ENCODE measurements at regions not wholly inside any gene's neighbourhood (a gene's known extent, or its start where the extent isn't known, plus 50 kb on each side); places are given as distances from the start of the nearest gene placed in this dataset.
"Not testable (repeated sequence)": the region's sequence is repeated elsewhere in the genome, so short reads cannot be mapped to it uniquely, and the experiment has no call there.

- H3K4me2 ChIP-seq (ENCODE audit: low read depth, low read length, poor library complexity, severe bottlenecking); H3K4me1 ChIP-seq (ENCODE audit: low read length); H3K9me2 ChIP-seq (replicated peaks; ENCODE audit: insufficient read depth, low read length); H3K27ac ChIP-seq (ENCODE audit: low read length); H3K9me3 ChIP-seq (ENCODE audit: low read length); H3K36me3 ChIP-seq (ENCODE audit: insufficient read depth, low read length); H4K20me1 ChIP-seq (ENCODE audit: insufficient read depth, low read depth, low read length); H3K9ac ChIP-seq (ENCODE audit: low read length); H2AFZ ChIP-seq (ENCODE audit: low read length); H3K4me3 ChIP-seq (ENCODE audit: low read length); H3K79me2 ChIP-seq (ENCODE audit: low read length); H3K27me3 ChIP-seq (ENCODE audit: low read length); DNase-seq: not testable (repeated sequence)
Measured at GRCh38 chr6:57948481-57948880, 631.1 kb downstream of the PRIM2 start.

DNA sequence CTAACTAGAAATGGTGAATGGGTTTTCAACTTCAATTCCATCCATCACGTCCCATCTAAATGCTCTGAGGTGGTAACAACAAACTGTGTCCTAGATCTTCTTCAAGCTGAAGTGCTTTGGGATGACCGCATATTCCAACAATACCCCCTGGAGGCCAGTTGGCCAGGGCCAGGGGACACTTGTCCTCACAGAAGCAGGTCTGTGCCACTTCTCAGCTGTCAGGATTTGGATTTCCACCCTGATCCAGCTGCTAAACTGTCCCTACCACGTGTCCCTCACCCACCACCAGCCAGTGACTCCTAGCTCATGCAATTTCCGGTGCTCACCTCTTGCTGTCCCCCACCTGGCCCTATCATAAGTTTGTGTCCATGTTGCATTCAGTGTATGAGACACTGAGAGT lies 633.0 kb downstream of the PRIM2 start:
- not testable (repeated sequence) for H3K79me2 ChIP-seq (ENCODE audit: low read length); H3K4me2 ChIP-seq (ENCODE audit: low read depth, low read length, poor library complexity, severe bottlenecking); H3K27me3 ChIP-seq (ENCODE audit: low read length); H3K27ac ChIP-seq (ENCODE audit: low read length); H2AFZ ChIP-seq (ENCODE audit: low read length); H3K4me1 ChIP-seq (ENCODE audit: low read length); H3K9me2 ChIP-seq (replicated peaks; ENCODE audit: insufficient read depth, low read length); H3K36me3 ChIP-seq (ENCODE audit: insufficient read depth, low read length); H3K4me3 ChIP-seq (ENCODE audit: low read length); DNase-seq; H3K9me3 ChIP-seq (ENCODE audit: low read length); H3K9ac ChIP-seq (ENCODE audit: low read length); H4K20me1 ChIP-seq (ENCODE audit: insufficient read depth, low read depth, low read length)

GRCh38 chr6:57966757-57967156 lies 649.3 kb downstream of the PRIM2 start:
- not testable (repeated sequence) for H3K79me2 ChIP-seq (ENCODE audit: low read length); H3K4me3 ChIP-seq (ENCODE audit: low read length); DNase-seq; H3K9me2 ChIP-seq (replicated peaks; ENCODE audit: insufficient read depth, low read length); H3K9ac ChIP-seq (ENCODE audit: low read length); H3K27me3 ChIP-seq (ENCODE audit: low read length); H3K4me1 ChIP-seq (ENCODE audit: low read length); H3K27ac ChIP-seq (ENCODE audit: low read length); H3K9me3 ChIP-seq (ENCODE audit: low read length); H4K20me1 ChIP-seq (ENCODE audit: insufficient read depth, low read depth, low read length); H2AFZ ChIP-seq (ENCODE audit: low read length); H3K36me3 ChIP-seq (ENCODE audit: insufficient read depth, low read length); H3K4me2 ChIP-seq (ENCODE audit: low read depth, low read length, poor library complexity, severe bottlenecking)

- not testable (repeated sequence) for DNase-seq; H3K27me3 ChIP-seq (ENCODE audit: low read length); H3K79me2 ChIP-seq (ENCODE audit: low read length); H3K36me3 ChIP-seq (ENCODE audit: insufficient read depth, low read length); H3K9me2 ChIP-seq (replicated peaks; ENCODE audit: insufficient read depth, low read length); H3K4me1 ChIP-seq (ENCODE audit: low read length); H3K27ac ChIP-seq (ENCODE audit: low read length); H4K20me1 ChIP-seq (ENCODE audit: insufficient read depth, low read depth, low read length); H3K4me3 ChIP-seq (ENCODE audit: low read length); H3K4me2 ChIP-seq (ENCODE audit: low read depth, low read length, poor library complexity, severe bottlenecking); H2AFZ ChIP-seq (ENCODE audit: low read length); H3K9ac ChIP-seq (ENCODE audit: low read length); H3K9me3 ChIP-seq (ENCODE audit: low read length)
Measured at GRCh38 chr6:57971956-57972355, 654.5 kb downstream of the PRIM2 start.

DNA sequence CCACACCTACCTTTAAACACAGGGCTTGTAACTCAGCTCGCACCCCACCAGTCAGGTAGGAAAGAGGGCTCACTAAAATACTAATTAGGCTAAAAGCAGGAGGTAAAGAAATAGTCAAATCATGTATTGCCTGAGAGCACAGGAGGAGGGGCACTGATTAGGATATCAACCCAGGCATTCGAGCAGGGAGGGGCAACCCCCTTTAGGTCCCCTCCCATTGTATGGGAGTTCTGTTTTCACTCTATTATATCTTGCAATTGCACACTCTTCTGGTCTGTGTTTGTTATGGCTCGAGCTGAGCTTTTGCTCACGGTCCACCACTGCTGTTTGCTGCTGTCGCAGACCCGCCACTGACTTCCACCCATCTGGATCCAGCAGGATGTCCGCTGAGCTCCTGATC lies 657.2 kb downstream of the PRIM2 start:
- H3K9me3 ChIP-seq (ENCODE audit: low read length), result no peaks in the 10 kb centered on the region
- no peaks in the 10 kb centered on the region for H3K4me1 ChIP-seq (ENCODE audit: low read length)
- H3K4me2 ChIP-seq (ENCODE audit: low read depth, low read length, poor library complexity, severe bottlenecking), result no peak overlapping the region
- no peaks in the 10 kb centered on the region for H3K9me2 ChIP-seq (replicated peaks; ENCODE audit: insufficient read depth, low read length)
- H4K20me1 ChIP-seq (ENCODE audit: insufficient read depth, low read depth, low read length), result no peaks in the 10 kb centered on the region
- no peaks in the 10 kb centered on the region for H3K36me3 ChIP-seq (ENCODE audit: insufficient read depth, low read length)
- no peak overlapping the region for H2AFZ ChIP-seq (ENCODE audit: low read length)
- H3K4me3 ChIP-seq (ENCODE audit: low read length), result no peak overlapping the region
- H3K27ac ChIP-seq (ENCODE audit: low read length), result no peak overlapping the region
- H3K27me3 ChIP-seq (ENCODE audit: low read length), result no peaks in the 10 kb centered on the region
- DNase-seq, result no peak
- H3K79me2 ChIP-seq (ENCODE audit: low read length), result no peaks in the 10 kb centered on the region
- no peak overlapping the region for H3K9ac ChIP-seq (ENCODE audit: low read length)

DNA sequence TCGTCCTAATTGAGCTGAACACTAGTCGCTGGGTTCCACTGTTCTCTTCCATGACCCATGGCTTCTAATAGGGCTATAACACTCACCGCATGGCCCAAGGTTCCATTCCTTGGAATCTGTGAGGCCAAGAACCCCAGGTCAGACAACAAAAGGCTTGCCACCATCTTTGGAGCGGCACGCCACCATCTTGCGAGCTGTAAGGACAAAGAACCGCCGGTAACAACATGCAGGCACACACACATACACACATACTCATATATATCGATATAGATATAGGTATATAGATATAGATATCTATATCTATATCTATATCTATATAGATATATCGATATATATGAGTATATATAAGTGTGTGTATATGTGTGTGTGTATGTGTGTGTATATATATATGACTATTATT lies 657.7 kb downstream of the PRIM2 start:
- not testable (repeated sequence) for H3K4me3 ChIP-seq (ENCODE audit: low read length); H4K20me1 ChIP-seq (ENCODE audit: insufficient read depth, low read depth, low read length); DNase-seq; H3K4me1 ChIP-seq (ENCODE audit: low read length); H3K27me3 ChIP-seq (ENCODE audit: low read length); H3K79me2 ChIP-seq (ENCODE audit: low read length); H3K9ac ChIP-seq (ENCODE audit: low read length); H3K9me2 ChIP-seq (replicated peaks; ENCODE audit: insufficient read depth, low read length); H3K27ac ChIP-seq (ENCODE audit: low read length); H3K36me3 ChIP-seq (ENCODE audit: insufficient read depth, low read length); H2AFZ ChIP-seq (ENCODE audit: low read length); H3K4me2 ChIP-seq (ENCODE audit: low read depth, low read length, poor library complexity, severe bottlenecking); H3K9me3 ChIP-seq (ENCODE audit: low read length)

DNA sequence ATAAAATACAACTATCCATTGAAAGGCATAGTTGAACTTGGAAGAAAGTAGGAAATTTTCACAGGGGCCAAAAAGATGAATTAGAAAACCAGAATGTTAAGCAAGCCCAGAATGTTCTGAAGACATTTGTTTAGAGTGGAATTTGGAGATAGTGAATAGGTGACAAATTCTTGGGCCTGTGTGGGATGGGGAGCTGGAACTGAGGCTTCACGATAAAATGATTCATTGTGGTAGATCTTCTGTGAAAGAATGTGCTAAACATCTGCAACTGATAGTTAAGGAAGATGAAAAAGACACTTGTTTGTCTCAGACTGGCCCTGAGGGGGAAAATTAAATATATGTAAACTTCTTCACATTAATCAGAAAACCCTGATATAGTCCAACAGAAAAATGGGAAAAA lies 658.9 kb downstream of the PRIM2 start:
- not testable (repeated sequence) for H3K27me3 ChIP-seq (ENCODE audit: low read length); H3K9ac ChIP-seq (ENCODE audit: low read length); DNase-seq; H3K4me2 ChIP-seq (ENCODE audit: low read depth, low read length, poor library complexity, severe bottlenecking); H3K36me3 ChIP-seq (ENCODE audit: insufficient read depth, low read length); H4K20me1 ChIP-seq (ENCODE audit: insufficient read depth, low read depth, low read length); H3K9me3 ChIP-seq (ENCODE audit: low read length); H3K9me2 ChIP-seq (replicated peaks; ENCODE audit: insufficient read depth, low read length); H3K27ac ChIP-seq (ENCODE audit: low read length); H3K79me2 ChIP-seq (ENCODE audit: low read length); H3K4me3 ChIP-seq (ENCODE audit: low read length); H3K4me1 ChIP-seq (ENCODE audit: low read length); H2AFZ ChIP-seq (ENCODE audit: low read length)

DNA sequence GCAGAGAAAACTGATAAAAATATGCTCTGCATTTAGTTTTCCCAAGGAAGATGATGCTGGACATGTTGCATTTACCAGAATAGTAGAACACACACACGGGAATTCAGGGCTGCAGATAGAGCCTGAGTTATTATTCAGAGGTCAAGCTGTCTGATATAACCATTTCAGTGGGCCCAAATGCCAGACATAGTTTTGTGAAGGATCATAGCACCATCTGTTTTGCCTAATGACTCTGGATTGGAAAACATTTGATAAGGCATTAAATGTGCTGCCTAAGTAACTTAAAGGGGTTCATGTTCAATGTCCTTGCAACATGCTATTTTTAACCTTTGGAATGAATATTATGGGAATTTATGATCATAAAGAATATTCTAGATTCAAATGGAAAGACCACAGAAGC lies 666.2 kb downstream of the PRIM2 start:
- H3K9me2 ChIP-seq (replicated peaks; ENCODE audit: insufficient read depth, low read length); H3K79me2 ChIP-seq (ENCODE audit: low read length); H3K4me2 ChIP-seq (ENCODE audit: low read depth, low read length, poor library complexity, severe bottlenecking); H3K4me3 ChIP-seq (ENCODE audit: low read length); H3K9ac ChIP-seq (ENCODE audit: low read length); H2AFZ ChIP-seq (ENCODE audit: low read length); H3K9me3 ChIP-seq (ENCODE audit: low read length); H3K27ac ChIP-seq (ENCODE audit: low read length); DNase-seq; H3K4me1 ChIP-seq (ENCODE audit: low read length); H3K36me3 ChIP-seq (ENCODE audit: insufficient read depth, low read length); H3K27me3 ChIP-seq (ENCODE audit: low read length); H4K20me1 ChIP-seq (ENCODE audit: insufficient read depth, low read depth, low read length): not testable (repeated sequence)

- not testable (repeated sequence) for H4K20me1 ChIP-seq (ENCODE audit: insufficient read depth, low read depth, low read length); H3K4me1 ChIP-seq (ENCODE audit: low read length); H3K27ac ChIP-seq (ENCODE audit: low read length); H3K4me2 ChIP-seq (ENCODE audit: low read depth, low read length, poor library complexity, severe bottlenecking); H2AFZ ChIP-seq (ENCODE audit: low read length); H3K36me3 ChIP-seq (ENCODE audit: insufficient read depth, low read length); H3K9ac ChIP-seq (ENCODE audit: low read length); H3K4me3 ChIP-seq (ENCODE audit: low read length); H3K27me3 ChIP-seq (ENCODE audit: low read length); H3K9me3 ChIP-seq (ENCODE audit: low read length); H3K79me2 ChIP-seq (ENCODE audit: low read length); DNase-seq; H3K9me2 ChIP-seq (replicated peaks; ENCODE audit: insufficient read depth, low read length)
Measured at GRCh38 chr6:57984575-57984974, 667.1 kb downstream of the PRIM2 start.
